Kidney epithelial cell (primary cell): ENCODE measurements at regions not wholly inside any gene's neighbourhood (a gene's known extent, or its start where the extent isn't known, plus 50 kb on each side); places are given as distances from the start of the nearest gene placed in this dataset.

Experiments
- DNase-seq: peaks from one replicate; pipeline ENCODE4 v3.0.0-alpha.2; 2010; ENCODE audit warnings: low read depth
- H3K27me3 ChIP-seq: 2 replicates; pipeline ENCODE4 v1.6.0; 2011; ENCODE audit warnings: low read length; ENCODE audit not compliant: control insufficient read depth, insufficient read depth
- H3K36me3 ChIP-seq: 2 replicates; pipeline ENCODE4 v1.5.1; 2011; ENCODE audit warnings: low read length; ENCODE audit not compliant: control insufficient read depth, insufficient read depth
- H3K4me3 ChIP-seq: 2 replicates; pipeline ENCODE4 v1.5.1; 2011; ENCODE audit warnings: low read depth, mild to moderate bottlenecking, control low read depth, low read length
- CTCF ChIP-seq: IDR thresholded peaks from 2 replicates; pipeline ENCODE4 v1.5.1; 2011; ENCODE audit warnings: mild to moderate bottlenecking, moderate library complexity, low read length, control low read depth, inconsistent platforms; ENCODE audit not compliant: insufficient read depth, poor library complexity, severe bottlenecking

- H3K36me3 ChIP-seq = no peaks in the 10 kb centered on the region
- TF ChIP-seq CTCF = no peak
- H3K27me3 ChIP-seq = no peaks in the 10 kb centered on the region
- no peak overlapping the region for H3K4me3 ChIP-seq
- DNase-seq = no peak
Observed at GRCh38 chr1:4599951-4600481, 54.4 kb upstream of the AJAP1 start.

- H3K36me3 ChIP-seq = no peaks in the 10 kb centered on the region
- H3K27me3 ChIP-seq = no peaks in the 10 kb centered on the region
- no peak for DNase-seq
- no peak overlapping the region for H3K4me3 ChIP-seq
- TF ChIP-seq CTCF = no peak
Observed at GRCh38 chr1:4600615-4601460, 53.6 kb upstream of the AJAP1 start.

GRCh38 chr1:4601941-4602340 is 52.5 kb upstream of the AJAP1 start:
- H3K36me3 ChIP-seq = no peaks in the 10 kb centered on the region
- no peak overlapping the region for H3K4me3 ChIP-seq
- no peaks in the 10 kb centered on the region for H3K27me3 ChIP-seq
- TF ChIP-seq CTCF = no peak
- DNase-seq = no peak

GRCh38 chr1:4602462-4603294 is 51.7 kb upstream of the AJAP1 start:
- no peaks in the 10 kb centered on the region for H3K36me3 ChIP-seq
- H3K4me3 ChIP-seq = no peak overlapping the region
- no peak for TF ChIP-seq CTCF
- no peak for DNase-seq
- H3K27me3 ChIP-seq = no peaks in the 10 kb centered on the region

- Histone ChIP-seq H3K27me3 (no peaks in the 10 kb centered on the region), H3K36me3 (no peaks in the 10 kb centered on the region), H3K4me3 (no peak overlapping the region)
- DNase-seq = peak; percentile 16
- TF ChIP-seq CTCF = no peak
Observed at GRCh38 chr1:4603295-4604110, 50.9 kb upstream of the AJAP1 start.
